ENCODE measurements at regions not wholly inside any gene's neighbourhood (a gene's known extent, or its start where the extent isn't known, plus 50 kb on each side); places are given as distances from the start of the nearest gene placed in this dataset.

GRCh38 chr22:47808886-47809620, 1046.6 kb downstream of the TBC1D22A start:
- H3K9me3 ChIP-seq = no peaks in the 10 kb centered on the region
- no peak overlapping the region for H3K4me3 ChIP-seq
- no peak for DNase-seq (ENCODE audit: low spot score in 2 of 2)
- no peaks in the 10 kb centered on the region for H3K36me3 ChIP-seq (replicated peaks)
- H3K4me1 ChIP-seq = no peaks in the 10 kb centered on the region
- in situ Hi-C loops (cut with MboI; ENCODE audit: low sequenced_read_pairs) = no loop called here
- H3K27me3 ChIP-seq (ENCODE audit: low read depth) = no peaks in the 10 kb centered on the region

GRCh38 chr22:47808236-47808635, 1045.8 kb downstream of the TBC1D22A start:
- H3K27me3 ChIP-seq (ENCODE audit: low read depth) = no peaks in the 10 kb centered on the region
- no peaks in the 10 kb centered on the region for H3K9me3 ChIP-seq
- in situ Hi-C loops (cut with MboI; ENCODE audit: low sequenced_read_pairs) = no loop called here
- no peaks in the 10 kb centered on the region for H3K36me3 ChIP-seq (replicated peaks)
- no peaks in the 10 kb centered on the region for H3K4me1 ChIP-seq
- no peak for DNase-seq (ENCODE audit: low spot score in 2 of 2)
- no peak overlapping the region for H3K4me3 ChIP-seq

GRCh38 chr22:47807506-47807905, 1045.1 kb downstream of the TBC1D22A start:
- no peaks in the 10 kb centered on the region for H3K27me3 ChIP-seq (ENCODE audit: low read depth)
- in situ Hi-C loops (cut with MboI; ENCODE audit: low sequenced_read_pairs) = no loop called here
- H3K4me3 ChIP-seq = no peak overlapping the region
- H3K9me3 ChIP-seq = no peaks in the 10 kb centered on the region
- no peak for DNase-seq (ENCODE audit: low spot score in 2 of 2)
- no peaks in the 10 kb centered on the region for H3K36me3 ChIP-seq (replicated peaks)
- no peaks in the 10 kb centered on the region for H3K4me1 ChIP-seq

GRCh38 chr22:47806894-47807293, 1044.4 kb downstream of the TBC1D22A start:
- H3K27me3 ChIP-seq (ENCODE audit: low read depth) = no peaks in the 10 kb centered on the region
- H3K9me3 ChIP-seq = no peaks in the 10 kb centered on the region
- in situ Hi-C loops (cut with MboI; ENCODE audit: low sequenced_read_pairs) = no loop called here

DNA sequence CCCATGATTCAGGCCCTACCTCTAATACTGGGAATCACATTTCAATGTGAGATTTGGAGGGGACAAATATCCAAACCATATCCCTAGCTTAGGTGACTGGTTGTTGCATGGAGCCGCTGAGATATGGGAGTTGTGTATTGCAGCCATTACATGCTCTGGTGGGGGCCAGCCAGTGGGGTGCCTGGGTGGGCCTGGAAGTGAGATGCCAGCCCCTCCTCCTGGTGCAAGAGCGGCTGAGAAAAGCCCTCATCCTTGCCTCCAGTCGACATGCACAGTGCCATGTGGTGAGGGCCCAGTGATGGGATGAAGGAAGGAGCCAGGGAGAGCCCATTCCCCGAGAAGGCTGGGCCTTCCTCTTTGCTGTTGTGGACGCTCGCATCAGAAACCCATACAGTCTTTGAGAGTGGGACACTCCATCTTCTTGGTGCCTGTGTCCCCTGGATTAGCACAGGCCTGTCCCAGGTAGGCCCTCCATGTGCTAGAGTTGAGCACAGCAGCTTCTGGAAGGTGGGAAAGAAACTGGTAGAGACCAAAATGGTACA, 1043.0 kb downstream of the TBC1D22A start:
- no peaks in the 10 kb centered on the region; the same call in 1 of the 2 replicates for H3K27me3 ChIP-seq (ENCODE audit: low read depth)
- H3K4me1 ChIP-seq = no peaks in the 10 kb centered on the region
- no peak overlapping the region for H3K4me3 ChIP-seq
- H3K9me3 ChIP-seq = no peaks in the 10 kb centered on the region
- in situ Hi-C loops (cut with MboI; ENCODE audit: low sequenced_read_pairs) = no loop called here
- no peaks in the 10 kb centered on the region for H3K36me3 ChIP-seq (replicated peaks)
- no peak for DNase-seq (ENCODE audit: low spot score in 2 of 2)

More at GRCh38 chr22:47806894-47807293, 1044.4 kb downstream of the TBC1D22A start:
- Histone ChIP-seq H3K36me3 (replicated peaks) (no peaks in the 10 kb centered on the region), H3K4me1 (no peaks in the 10 kb centered on the region), H3K4me3 (no peak overlapping the region)
- DNase-seq (ENCODE audit: low spot score in 2 of 2) = no peak

- no peak for DNase-seq (ENCODE audit: low spot score in 2 of 2)
- no peak overlapping the region for H3K4me3 ChIP-seq
- H3K4me1 ChIP-seq = no peaks in the 10 kb centered on the region
- H3K27me3 ChIP-seq (ENCODE audit: low read depth) = no peaks in the 10 kb centered on the region; the same call in 1 of the 2 replicates
- H3K36me3 ChIP-seq (replicated peaks) = no peaks in the 10 kb centered on the region
- in situ Hi-C loops (cut with MboI; ENCODE audit: low sequenced_read_pairs) = no loop called here
- no peaks in the 10 kb centered on the region for H3K9me3 ChIP-seq
Measured at GRCh38 chr22:47804281-47804680, 1041.8 kb downstream of the TBC1D22A start.

- in situ Hi-C loops (cut with MboI; ENCODE audit: low sequenced_read_pairs) = no loop called here
- Histone ChIP-seq H3K27me3 (ENCODE audit: low read depth) (no peaks in the 10 kb centered on the region; the same call in 1 of the 2 replicates), H3K4me1 (no peaks in the 10 kb centered on the region), H3K9me3 (no peaks in the 10 kb centered on the region), H3K4me3 (no peak overlapping the region), H3K36me3 (replicated peaks) (no peaks in the 10 kb centered on the region)
- DNase-seq (ENCODE audit: low spot score in 2 of 2) = no peak
Measured at GRCh38 chr22:47802421-47802820, 1040.0 kb downstream of the TBC1D22A start.

DNA sequence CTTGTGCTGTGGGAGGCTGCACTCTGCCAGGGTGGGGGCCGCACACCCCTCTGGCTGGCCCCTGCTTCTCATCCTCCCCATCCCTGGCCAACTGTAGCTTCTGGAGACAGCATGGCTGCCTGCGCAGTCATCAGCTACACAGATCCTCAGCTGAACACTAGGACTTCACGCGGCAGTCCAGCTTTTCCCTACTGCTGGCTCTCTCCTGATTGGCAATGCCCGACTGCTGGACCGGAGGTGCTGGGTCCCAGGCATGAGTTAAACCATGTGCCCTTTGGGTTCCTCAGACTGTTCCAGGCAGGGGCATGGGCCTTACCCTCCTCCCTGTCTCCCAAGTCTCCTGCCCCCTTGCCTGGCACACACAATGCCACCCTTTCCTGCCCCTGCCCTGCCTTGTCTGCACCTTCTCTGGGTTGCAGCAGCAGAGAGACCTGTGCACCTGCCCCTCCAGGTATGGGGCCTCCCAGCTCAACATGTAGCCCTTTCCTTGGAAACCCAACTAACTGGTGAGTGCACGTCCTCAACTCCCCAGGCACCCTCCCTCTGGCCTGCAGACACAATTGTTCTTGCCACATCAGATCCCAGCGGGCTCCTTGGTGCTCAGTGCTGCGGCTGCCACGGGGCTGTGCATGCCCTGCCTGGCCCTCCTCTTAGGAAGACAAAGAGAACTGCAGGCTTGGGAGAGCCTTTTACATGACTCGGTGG, 1039.2 kb downstream of the TBC1D22A start:
- in situ Hi-C loops (cut with MboI; ENCODE audit: low sequenced_read_pairs) = no loop called here
- no peak for DNase-seq (ENCODE audit: low spot score in 2 of 2)
- H3K27me3 ChIP-seq (ENCODE audit: low read depth) = no peaks in the 10 kb centered on the region; the same call in 1 of the 2 replicates
- H3K4me1 ChIP-seq = no peaks in the 10 kb centered on the region
- H3K36me3 ChIP-seq (replicated peaks) = no peaks in the 10 kb centered on the region
- H3K9me3 ChIP-seq = no peaks in the 10 kb centered on the region
- H3K4me3 ChIP-seq = no peak overlapping the region

DNA sequence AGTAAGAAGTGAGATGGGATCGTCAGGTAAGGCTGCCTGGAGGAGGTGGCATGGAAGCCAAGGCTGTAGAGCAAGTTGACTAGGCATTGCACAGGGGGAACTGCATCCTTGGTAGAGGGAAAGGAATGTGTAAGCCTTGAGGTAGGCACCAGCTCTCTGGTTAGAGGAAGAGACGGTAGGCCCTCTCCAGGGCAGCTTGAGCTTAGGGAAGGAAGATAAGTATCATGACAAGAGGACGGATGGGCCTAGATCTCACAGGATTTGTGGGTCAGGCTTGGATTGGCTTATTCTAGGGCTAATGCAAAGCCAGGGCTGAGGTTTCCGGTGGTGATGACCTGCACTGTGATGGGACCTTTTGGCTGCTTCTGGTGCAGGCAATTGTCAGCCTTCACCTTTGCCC, 1035.8 kb downstream of the TBC1D22A start:
- Histone ChIP-seq H3K4me1 (no peaks in the 10 kb centered on the region), H3K4me3 (no peak overlapping the region), H3K9me3 (no peaks in the 10 kb centered on the region), H3K36me3 (replicated peaks) (no peaks in the 10 kb centered on the region), H3K27me3 (ENCODE audit: low read depth) (no peaks in the 10 kb centered on the region; the same call in 1 of the 2 replicates)
- in situ Hi-C loops (cut with MboI; ENCODE audit: low sequenced_read_pairs) = no loop called here
- no peak for DNase-seq (ENCODE audit: low spot score in 2 of 2)

GRCh38 chr22:47797342-47797945, 1035.0 kb downstream of the TBC1D22A start:
- H3K36me3 ChIP-seq (replicated peaks) = no peaks in the 10 kb centered on the region
- no peaks in the 10 kb centered on the region for H3K9me3 ChIP-seq
- no peak for DNase-seq (ENCODE audit: low spot score in 2 of 2)
- no peaks in the 10 kb centered on the region; the same call in 1 of the 2 replicates for H3K27me3 ChIP-seq (ENCODE audit: low read depth)
- no peaks in the 10 kb centered on the region for H3K4me1 ChIP-seq
- no peak overlapping the region for H3K4me3 ChIP-seq
- in situ Hi-C loops (cut with MboI; ENCODE audit: low sequenced_read_pairs) = no loop called here

GRCh38 chr22:47796128-47796908, 1033.9 kb downstream of the TBC1D22A start:
- Histone ChIP-seq H3K36me3 (replicated peaks) (no peaks in the 10 kb centered on the region), H3K27me3 (ENCODE audit: low read depth) (no peaks in the 10 kb centered on the region; the same call in 1 of the 2 replicates), H3K4me1 (no peaks in the 10 kb centered on the region), H3K4me3 (no peak overlapping the region), H3K9me3 (no peaks in the 10 kb centered on the region)
- no peak for DNase-seq (ENCODE audit: low spot score in 2 of 2)
- in situ Hi-C loops (cut with MboI; ENCODE audit: low sequenced_read_pairs) = no loop called here

DNA sequence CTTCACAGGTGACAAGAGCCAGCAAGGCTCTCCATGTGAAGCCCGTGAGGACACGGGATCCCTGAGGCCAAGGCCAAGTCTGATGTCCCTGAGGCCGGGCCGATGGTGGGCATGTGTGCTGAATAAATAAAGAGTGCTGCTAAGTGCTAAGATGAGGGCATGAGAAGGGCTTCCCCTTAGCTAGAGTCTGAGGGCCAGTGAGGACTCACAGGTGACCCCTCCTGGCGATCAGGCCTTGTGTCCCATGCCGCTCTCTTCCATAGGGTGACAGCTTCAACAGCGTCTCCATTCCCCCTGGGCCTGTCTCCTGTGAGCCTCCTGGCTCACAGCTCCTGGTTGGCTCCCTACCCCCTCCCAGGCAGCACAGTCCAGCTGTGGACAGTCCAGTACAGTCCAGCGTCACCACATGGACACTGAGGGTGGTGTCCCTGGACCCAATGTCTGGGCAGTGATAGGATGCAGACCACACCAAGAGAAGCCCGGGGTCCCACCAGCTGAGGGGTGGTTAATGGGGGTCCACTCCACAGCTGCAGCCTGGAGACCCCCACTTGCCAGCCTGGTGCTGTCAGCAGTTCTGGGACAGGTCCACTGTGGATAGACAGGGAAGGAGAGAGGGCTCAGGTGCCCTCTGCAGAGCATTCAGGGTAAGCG, 1033.2 kb downstream of the TBC1D22A start:
- Histone ChIP-seq H3K27me3 (ENCODE audit: low read depth) (no peaks in the 10 kb centered on the region; the same call in 1 of the 2 replicates), H3K4me3 (no peak overlapping the region), H3K36me3 (replicated peaks) (no peaks in the 10 kb centered on the region), H3K9me3 (no peaks in the 10 kb centered on the region), H3K4me1 (no peaks in the 10 kb centered on the region)
- in situ Hi-C loops (cut with MboI; ENCODE audit: low sequenced_read_pairs) = no loop called here
- DNase-seq (ENCODE audit: low spot score in 2 of 2) = no peak

DNA sequence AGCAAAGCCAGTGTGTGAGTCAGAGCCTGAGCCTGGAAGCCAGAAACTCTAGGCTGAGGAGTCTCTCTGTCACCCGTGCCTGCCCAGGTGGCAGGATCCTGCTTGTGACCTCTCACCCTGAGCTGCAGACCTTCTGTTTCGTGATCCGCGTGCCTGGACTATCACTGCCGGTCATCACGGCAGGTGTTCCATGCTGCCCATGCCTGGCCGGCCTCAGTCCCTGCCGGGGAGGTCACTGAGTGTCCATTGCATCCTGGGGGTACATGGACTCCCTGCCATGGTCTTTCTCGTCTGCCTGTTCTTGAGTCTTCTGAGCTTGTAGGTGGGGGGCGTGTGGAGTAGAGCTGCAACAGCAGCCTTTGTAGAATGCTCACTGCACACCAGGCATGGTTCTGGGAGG, 1032.4 kb downstream of the TBC1D22A start:
- DNase-seq (ENCODE audit: low spot score in 2 of 2) = no peak
- in situ Hi-C loops (cut with MboI; ENCODE audit: low sequenced_read_pairs) = no loop called here
- no peak overlapping the region for H3K4me3 ChIP-seq
- no peaks in the 10 kb centered on the region for H3K27me3 ChIP-seq (ENCODE audit: low read depth)
- H3K36me3 ChIP-seq (replicated peaks) = no peaks in the 10 kb centered on the region
- no peaks in the 10 kb centered on the region for H3K9me3 ChIP-seq
- H3K4me1 ChIP-seq = no peaks in the 10 kb centered on the region
